HG02763 (cell line): ENCODE measurements at regions not wholly inside any gene's neighbourhood (a gene's known extent, or its start where the extent isn't known, plus 50 kb on each side); places are given as distances from the start of the nearest gene placed in this dataset.
"Not testable (repeated sequence)": the region's sequence is repeated elsewhere in the genome, so short reads cannot be mapped to it uniquely, and the experiment has no call there.

Experiments used
- ATAC-seq: cut with Tn5 transposase; IDR thresholded peaks from one replicate; pipeline ENCODE4 v1.9.1; 2021; ENCODE audit warnings: mild to moderate bottlenecking, moderate library complexity; ENCODE audit not compliant: unreplicated experiment

- ATAC-seq: no peak
Observed at GRCh38 chr13:84816567-84817105, 934.4 kb upstream of the SLITRK1 start.

- no peak for ATAC-seq
Observed at GRCh38 chr13:84812789-84813188, 930.5 kb upstream of the SLITRK1 start.

GRCh38 chr13:84812078-84812477 is 929.8 kb upstream of the SLITRK1 start:
- no peak for ATAC-seq

GRCh38 chr13:84810781-84811180 is 928.5 kb upstream of the SLITRK1 start:
- no peak for ATAC-seq

- ATAC-seq: no peak
Observed at GRCh38 chr13:84802073-84802472, 919.8 kb upstream of the SLITRK1 start.

GRCh38 chr13:84784443-84785153 is 902.3 kb upstream of the SLITRK1 start:
- ATAC-seq: no peak

- ATAC-seq: no peak
Observed at GRCh38 chr13:84777316-84777715, 895.0 kb upstream of the SLITRK1 start.

- no peak for ATAC-seq
Observed at GRCh38 chr13:84776593-84776992, 894.3 kb upstream of the SLITRK1 start.

GRCh38 chr13:84775920-84776319 is 893.6 kb upstream of the SLITRK1 start:
- not testable (repeated sequence) for ATAC-seq

GRCh38 chr13:84774111-84774510 is 891.8 kb upstream of the SLITRK1 start:
- ATAC-seq: no peak

- no peak for ATAC-seq
Observed at GRCh38 chr13:84760956-84761355, 878.7 kb upstream of the SLITRK1 start.

GRCh38 chr13:84749126-84749525 is 866.9 kb upstream of the SLITRK1 start:
- ATAC-seq: no peak

GRCh38 chr13:84745051-84745551 is 862.8 kb upstream of the SLITRK1 start:
- ATAC-seq: no peak

GRCh38 chr13:84744203-84744602 is 861.9 kb upstream of the SLITRK1 start:
- ATAC-seq: no peak

- no peak for ATAC-seq
Observed at GRCh38 chr13:84741253-84741652, 859.0 kb upstream of the SLITRK1 start.

GRCh38 chr13:84739021-84739420 is 856.7 kb upstream of the SLITRK1 start:
- no peak for ATAC-seq

- no peak for ATAC-seq
Observed at GRCh38 chr13:84737661-84738060, 855.4 kb upstream of the SLITRK1 start.

GRCh38 chr13:84730376-84730775 is 848.1 kb upstream of the SLITRK1 start:
- no peak for ATAC-seq

GRCh38 chr13:84705982-84706710 is 823.9 kb upstream of the SLITRK1 start:
- ATAC-seq: no peak

- no peak for ATAC-seq
Observed at GRCh38 chr13:84702174-84702573, 819.9 kb upstream of the SLITRK1 start.

- ATAC-seq: not testable (repeated sequence)
Observed at GRCh38 chr13:84697591-84697990, 815.3 kb upstream of the SLITRK1 start.

GRCh38 chr13:84686973-84687372 is 804.7 kb upstream of the SLITRK1 start:
- ATAC-seq: no peak
